Memory B cell (primary cell): ENCODE measurements at regions not wholly inside any gene's neighbourhood (a gene's known extent, or its start where the extent isn't known, plus 50 kb on each side); places are given as distances from the start of the nearest gene placed in this dataset.

Experiments
- ATAC-seq: fragments of 150-1000 bp; cut with Tn5 transposase; 2 replicates; pipeline ENCODE4 v1.10.0; 2021; ENCODE audit warnings: low read depth, mild to moderate bottlenecking, moderate library complexity
- DNase-seq, 2 donors: peaks; one replicate each; pipeline ENCODE4 v3.0.0; 2022; ENCODE audit warnings: low spot score in 2 of 2
- H3K27ac Mint-ChIP-seq: one replicate; pipeline ENCODE4 v1.8.0; 2022; ENCODE audit warnings: mild to moderate bottlenecking, moderate library complexity, mixed read lengths
- H3K27me3 Mint-ChIP-seq: one replicate; pipeline ENCODE4 v1.8.0; 2022; ENCODE audit warnings: mixed read lengths
- H3K36me3 Mint-ChIP-seq: one replicate; pipeline ENCODE4 v1.8.0; 2022; ENCODE audit warnings: mild to moderate bottlenecking, mixed read lengths
- H3K4me1 Mint-ChIP-seq: one replicate; pipeline ENCODE4 v1.8.0; 2022; ENCODE audit warnings: mixed read lengths
- H3K4me3 Mint-ChIP-seq: one replicate; pipeline ENCODE4 v1.8.0; 2022; ENCODE audit warnings: mild to moderate bottlenecking, moderate library complexity, mixed read lengths
- H3K9me3 Mint-ChIP-seq: one replicate; pipeline ENCODE4 v1.8.0; 2022; ENCODE audit warnings: mixed read lengths

DNA sequence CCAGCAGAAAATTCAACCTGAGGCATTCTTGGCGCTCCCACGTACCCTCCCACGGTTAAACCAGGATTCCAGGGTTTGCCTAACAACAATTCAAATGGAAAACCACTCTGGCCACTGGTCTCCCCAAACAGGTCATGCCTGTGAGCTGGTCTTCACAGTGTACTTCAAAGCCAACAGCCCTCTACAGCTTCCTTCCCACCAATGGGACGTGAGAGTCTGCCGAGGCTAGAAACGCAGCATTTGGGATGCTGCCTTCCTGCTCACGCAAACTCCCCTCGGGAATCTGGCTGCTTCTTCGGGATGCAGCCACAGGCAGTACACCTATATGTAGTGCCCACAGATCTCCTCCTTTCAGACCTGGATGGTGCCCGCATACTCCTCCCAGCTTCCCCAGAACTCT is 149.1 kb downstream of the KLHL28 start:
- no peaks in the 10 kb centered on the region for H3K9me3 Mint-ChIP-seq
- no peak overlapping the region for H3K27ac Mint-ChIP-seq
- ATAC-seq: no peak
- no peaks in the 10 kb centered on the region for H3K4me1 Mint-ChIP-seq
- no peak for DNase-seq
- H3K36me3 Mint-ChIP-seq: no peaks in the 10 kb centered on the region
- H3K27me3 Mint-ChIP-seq: peaks cover 5% of the 10 kb centered on the region
- no peak overlapping the region for H3K4me3 Mint-ChIP-seq

- no peak for ATAC-seq
Measured at GRCh38 chr14:44804391-44804790, 157.4 kb downstream of the KLHL28 start.

GRCh38 chr14:44803239-44803905 is 158.4 kb downstream of the KLHL28 start:
- no peaks in the 10 kb centered on the region for H3K36me3 Mint-ChIP-seq
- H3K27me3 Mint-ChIP-seq: peaks cover 7% of the 10 kb centered on the region
- no peaks in the 10 kb centered on the region for H3K4me1 Mint-ChIP-seq
- H3K27ac Mint-ChIP-seq: no peak overlapping the region
- H3K9me3 Mint-ChIP-seq: no peaks in the 10 kb centered on the region
- no peak overlapping the region for H3K4me3 Mint-ChIP-seq
- DNase-seq: peak in 1 of 2 donors; percentile 2
- peak; percentile 29 for ATAC-seq

More at GRCh38 chr14:44804391-44804790, 157.4 kb downstream of the KLHL28 start:
- peaks cover 7% of the 10 kb centered on the region for H3K27me3 Mint-ChIP-seq
- no peaks in the 10 kb centered on the region for H3K4me1 Mint-ChIP-seq
- H3K27ac Mint-ChIP-seq: no peak overlapping the region
- no peak overlapping the region for H3K4me3 Mint-ChIP-seq
- DNase-seq: no peak
- no peaks in the 10 kb centered on the region for H3K36me3 Mint-ChIP-seq
- no peaks in the 10 kb centered on the region for H3K9me3 Mint-ChIP-seq

DNA sequence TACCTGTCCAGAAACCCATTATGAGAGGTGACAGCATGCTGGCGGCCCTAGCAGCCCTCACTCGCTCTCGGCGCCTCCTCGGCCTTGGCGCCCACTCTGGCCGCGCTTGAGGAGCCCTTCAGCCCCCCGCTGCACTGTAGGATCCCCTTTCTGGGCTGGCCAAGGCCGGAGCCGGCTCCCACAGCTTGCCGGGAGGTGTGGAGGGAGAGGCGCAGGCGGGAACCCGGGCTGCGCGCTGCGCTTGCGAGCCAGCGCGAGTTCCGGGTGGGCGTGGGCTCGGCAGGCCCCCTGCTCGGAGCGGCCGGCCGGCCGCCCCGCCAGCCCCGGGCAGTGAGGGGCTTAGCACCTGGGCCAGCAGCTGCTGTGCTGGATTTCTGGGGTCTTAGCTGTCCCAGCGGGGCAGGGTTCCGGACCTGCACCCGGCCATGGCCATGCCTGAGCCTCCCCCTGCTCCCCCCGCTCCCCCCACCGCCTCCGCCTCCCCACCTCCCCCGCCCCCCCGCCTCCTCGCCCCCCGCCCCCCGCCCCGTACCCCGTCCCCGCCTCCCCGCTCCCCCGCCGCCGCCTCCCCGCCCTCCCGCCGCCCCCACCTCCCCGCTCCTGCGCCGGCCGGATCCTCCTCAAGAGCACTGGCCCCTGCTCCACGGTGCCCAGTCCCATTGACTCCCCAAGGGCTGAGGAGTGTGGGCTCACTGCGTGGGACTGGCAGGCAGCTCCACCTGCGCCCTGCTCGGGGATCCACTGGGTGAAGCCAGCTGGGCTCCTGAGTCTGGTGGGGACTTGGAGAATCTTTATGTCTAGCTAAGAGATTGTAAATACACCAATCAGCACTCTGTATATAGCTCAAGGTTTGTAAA is 163.1 kb downstream of the KLHL28 start:
- Mint-ChIP-seq H3K4me1 (no peaks in the 10 kb centered on the region), H3K4me3 (no peak overlapping the region), H3K9me3 (no peaks in the 10 kb centered on the region), H3K27me3 (peaks cover 2% of the 10 kb centered on the region), H3K27ac (no peak overlapping the region), H3K36me3 (no peaks in the 10 kb centered on the region)
- DNase-seq (no peak), ATAC-seq (no peak)

GRCh38 chr14:44795725-44796124 is 166.0 kb downstream of the KLHL28 start:
- no peak overlapping the region for H3K27ac Mint-ChIP-seq
- peaks cover 1% of the 10 kb centered on the region for H3K9me3 Mint-ChIP-seq
- H3K36me3 Mint-ChIP-seq: no peaks in the 10 kb centered on the region
- DNase-seq (no peak), ATAC-seq (no peak)
- no peak overlapping the region for H3K4me3 Mint-ChIP-seq
- peaks cover 5% of the 10 kb centered on the region for H3K27me3 Mint-ChIP-seq
- no peaks in the 10 kb centered on the region for H3K4me1 Mint-ChIP-seq

DNA sequence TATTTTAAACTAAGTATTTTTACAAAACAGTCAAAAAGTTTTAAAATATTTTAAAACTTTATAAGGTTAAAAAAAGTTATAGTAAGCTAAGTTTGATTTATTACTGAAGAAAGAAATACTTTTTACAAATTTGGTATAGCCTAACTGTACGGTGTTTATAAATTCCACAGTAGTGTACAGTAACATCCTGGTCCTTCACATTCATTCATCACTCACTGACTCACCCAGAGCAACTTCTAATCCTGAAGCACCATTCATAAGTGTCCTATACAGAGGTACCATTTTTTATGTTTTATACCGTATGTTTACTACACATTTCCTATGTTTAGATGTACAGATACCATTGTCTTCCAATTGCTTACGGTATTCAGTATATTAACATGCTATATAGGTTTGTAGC is 170.0 kb downstream of the KLHL28 start:
- no peaks in the 10 kb centered on the region for H3K4me1 Mint-ChIP-seq
- DNase-seq: no peak
- H3K4me3 Mint-ChIP-seq: no peak overlapping the region
- H3K27ac Mint-ChIP-seq: no peak overlapping the region
- H3K27me3 Mint-ChIP-seq: peaks cover 7% of the 10 kb centered on the region
- no peaks in the 10 kb centered on the region for H3K36me3 Mint-ChIP-seq
- ATAC-seq: no peak
- H3K9me3 Mint-ChIP-seq: peaks cover 3% of the 10 kb centered on the region

- no peaks in the 10 kb centered on the region for H3K4me1 Mint-ChIP-seq
- H3K27ac Mint-ChIP-seq: no peak overlapping the region
- DNase-seq (no peak), ATAC-seq (no peak)
- H3K4me3 Mint-ChIP-seq: no peak overlapping the region
- no peaks in the 10 kb centered on the region for H3K36me3 Mint-ChIP-seq
- peaks cover 3% of the 10 kb centered on the region for H3K9me3 Mint-ChIP-seq
- peaks cover 9% of the 10 kb centered on the region for H3K27me3 Mint-ChIP-seq
Measured at GRCh38 chr14:44788612-44789011, 173.1 kb downstream of the KLHL28 start.

- no peak for DNase-seq
- no peaks in the 10 kb centered on the region for H3K36me3 Mint-ChIP-seq
- ATAC-seq: no peak
- no peak overlapping the region for H3K4me3 Mint-ChIP-seq
- H3K9me3 Mint-ChIP-seq: no peaks in the 10 kb centered on the region
- peaks cover 4% of the 10 kb centered on the region for H3K27me3 Mint-ChIP-seq
- H3K4me1 Mint-ChIP-seq: no peaks in the 10 kb centered on the region
- no peak overlapping the region for H3K27ac Mint-ChIP-seq
Measured at GRCh38 chr14:44785096-44785495, 176.7 kb downstream of the KLHL28 start.

- no peak for DNase-seq
- Mint-ChIP-seq H3K9me3 (no peaks in the 10 kb centered on the region), H3K27me3 (peaks cover 4% of the 10 kb centered on the region), H3K27ac (no peak overlapping the region), H3K4me3 (no peak overlapping the region), H3K4me1 (no peaks in the 10 kb centered on the region), H3K36me3 (no peaks in the 10 kb centered on the region)
- ATAC-seq: no peak
Measured at GRCh38 chr14:44783901-44784300, 177.8 kb downstream of the KLHL28 start.

DNA sequence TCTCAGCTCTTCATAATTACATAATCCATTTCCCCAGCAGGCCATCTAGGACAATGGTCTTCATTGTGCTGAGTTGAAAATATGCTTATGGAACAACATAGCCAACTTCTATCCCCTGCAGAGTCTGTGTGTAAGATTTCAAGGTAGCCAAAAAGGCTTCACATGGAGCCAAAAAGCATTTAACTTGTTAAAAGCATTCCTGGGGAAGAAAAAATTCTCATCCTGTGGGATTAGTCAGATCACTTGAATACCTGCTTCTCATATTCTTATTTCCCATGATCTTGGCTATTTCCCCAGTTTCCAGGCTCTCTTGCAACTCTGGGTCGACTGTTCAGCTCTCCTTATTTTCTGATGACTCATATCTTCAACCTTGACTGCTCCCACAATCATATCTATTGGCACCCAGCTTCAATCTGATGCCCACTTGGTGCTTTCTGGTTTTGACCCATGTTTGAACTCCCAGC is 178.9 kb downstream of the KLHL28 start:
- H3K4me3 Mint-ChIP-seq: no peak overlapping the region
- no peak for DNase-seq
- H3K36me3 Mint-ChIP-seq: no peaks in the 10 kb centered on the region
- no peaks in the 10 kb centered on the region for H3K4me1 Mint-ChIP-seq
- peaks cover 4% of the 10 kb centered on the region for H3K27me3 Mint-ChIP-seq
- H3K9me3 Mint-ChIP-seq: no peaks in the 10 kb centered on the region
- no peak for ATAC-seq
- H3K27ac Mint-ChIP-seq: no peak overlapping the region

DNA sequence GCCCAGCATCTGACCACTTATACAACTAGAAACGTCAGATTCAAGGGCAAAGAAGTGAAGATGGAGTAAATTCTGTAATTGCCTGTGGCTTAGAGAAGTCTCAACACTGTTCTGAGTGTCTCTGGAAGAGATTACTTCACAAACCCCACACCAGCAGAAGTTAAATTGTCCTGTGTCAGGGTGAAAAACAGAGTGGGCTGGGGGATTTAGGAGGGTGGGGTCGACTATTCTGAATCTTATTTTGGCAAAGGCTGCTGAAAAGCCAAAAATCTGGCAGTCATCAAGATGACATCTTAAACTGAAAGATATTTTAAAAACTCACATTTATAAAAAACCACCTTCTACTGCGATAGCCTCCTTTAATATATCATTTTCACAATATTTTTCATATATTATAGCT is 180.8 kb downstream of the KLHL28 start:
- DNase-seq (no peak), ATAC-seq (no peak)
- H3K27me3 Mint-ChIP-seq: peaks cover 2% of the 10 kb centered on the region
- H3K4me1 Mint-ChIP-seq: no peaks in the 10 kb centered on the region
- H3K27ac Mint-ChIP-seq: no peak overlapping the region
- no peaks in the 10 kb centered on the region for H3K36me3 Mint-ChIP-seq
- H3K4me3 Mint-ChIP-seq: no peak overlapping the region
- H3K9me3 Mint-ChIP-seq: no peaks in the 10 kb centered on the region

DNA sequence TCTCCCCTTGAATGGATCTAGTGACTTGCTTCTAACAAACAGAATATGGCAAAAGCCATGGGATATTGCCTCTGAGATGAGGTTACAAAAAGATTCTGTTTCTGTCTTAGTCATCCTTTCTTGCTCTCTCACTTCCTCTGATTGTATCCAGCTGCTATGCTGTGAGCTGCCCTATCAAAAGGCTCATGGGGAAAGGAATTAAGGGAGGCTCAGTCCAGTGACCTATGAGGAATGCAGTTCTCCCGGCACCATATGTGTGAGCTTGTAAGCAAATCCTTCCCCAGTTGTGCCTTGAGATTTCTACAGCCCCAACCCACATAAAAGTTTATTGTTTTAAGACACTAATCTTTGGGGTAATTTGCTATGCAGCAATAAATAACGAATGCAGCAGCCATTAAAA is 183.1 kb downstream of the KLHL28 start:
- Mint-ChIP-seq H3K27me3 (no peaks in the 10 kb centered on the region), H3K36me3 (no peaks in the 10 kb centered on the region), H3K9me3 (no peaks in the 10 kb centered on the region), H3K27ac (no peak overlapping the region), H3K4me3 (no peak overlapping the region), H3K4me1 (no peaks in the 10 kb centered on the region)
- DNase-seq: no peak
- ATAC-seq: no peak

GRCh38 chr14:44777584-44777983 is 184.2 kb downstream of the KLHL28 start:
- Mint-ChIP-seq H3K4me3 (no peak overlapping the region), H3K27me3 (no peaks in the 10 kb centered on the region), H3K4me1 (no peaks in the 10 kb centered on the region), H3K9me3 (peaks cover 1% of the 10 kb centered on the region), H3K27ac (no peak overlapping the region), H3K36me3 (no peaks in the 10 kb centered on the region)
- ATAC-seq (no peak), DNase-seq (no peak)

DNA sequence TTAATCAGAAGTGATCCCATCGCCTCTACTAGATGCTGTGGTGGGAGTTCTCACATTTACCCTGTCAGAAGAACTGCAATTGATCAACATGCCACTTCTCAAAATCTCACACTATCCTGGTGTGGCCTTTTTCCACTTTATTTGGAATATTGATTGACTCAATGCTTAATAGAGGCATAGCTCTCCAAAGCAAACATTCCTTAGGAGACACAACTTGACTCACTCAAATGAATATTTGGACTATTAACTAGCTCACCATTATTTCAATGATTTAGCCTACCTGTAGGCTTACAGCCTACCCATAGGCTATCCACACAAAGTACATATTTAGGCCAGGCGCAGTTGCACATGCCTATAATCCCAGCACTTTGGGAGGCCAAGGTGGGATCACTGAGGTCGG is 186.5 kb downstream of the KLHL28 start:
- peaks cover 1% of the 10 kb centered on the region for H3K9me3 Mint-ChIP-seq
- no peaks in the 10 kb centered on the region for H3K36me3 Mint-ChIP-seq
- H3K27me3 Mint-ChIP-seq: peaks cover under 1% of the 10 kb centered on the region
- no peaks in the 10 kb centered on the region for H3K4me1 Mint-ChIP-seq
- DNase-seq: no peak
- H3K27ac Mint-ChIP-seq: no peak overlapping the region
- H3K4me3 Mint-ChIP-seq: no peak overlapping the region
- no peak for ATAC-seq
